ENCODE measurements at regions not wholly inside any gene's neighbourhood (a gene's known extent, or its start where the extent isn't known, plus 50 kb on each side); places are given as distances from the start of the nearest gene placed in this dataset.
"Not testable (repeated sequence)": the region's sequence is repeated elsewhere in the genome, so short reads cannot be mapped to it uniquely, and the experiment has no call there.

GRCh38 chr7:136290351-136290750 lies 313.2 kb upstream of the MTPN start:
- TF ChIP-seq, protein P1, sequence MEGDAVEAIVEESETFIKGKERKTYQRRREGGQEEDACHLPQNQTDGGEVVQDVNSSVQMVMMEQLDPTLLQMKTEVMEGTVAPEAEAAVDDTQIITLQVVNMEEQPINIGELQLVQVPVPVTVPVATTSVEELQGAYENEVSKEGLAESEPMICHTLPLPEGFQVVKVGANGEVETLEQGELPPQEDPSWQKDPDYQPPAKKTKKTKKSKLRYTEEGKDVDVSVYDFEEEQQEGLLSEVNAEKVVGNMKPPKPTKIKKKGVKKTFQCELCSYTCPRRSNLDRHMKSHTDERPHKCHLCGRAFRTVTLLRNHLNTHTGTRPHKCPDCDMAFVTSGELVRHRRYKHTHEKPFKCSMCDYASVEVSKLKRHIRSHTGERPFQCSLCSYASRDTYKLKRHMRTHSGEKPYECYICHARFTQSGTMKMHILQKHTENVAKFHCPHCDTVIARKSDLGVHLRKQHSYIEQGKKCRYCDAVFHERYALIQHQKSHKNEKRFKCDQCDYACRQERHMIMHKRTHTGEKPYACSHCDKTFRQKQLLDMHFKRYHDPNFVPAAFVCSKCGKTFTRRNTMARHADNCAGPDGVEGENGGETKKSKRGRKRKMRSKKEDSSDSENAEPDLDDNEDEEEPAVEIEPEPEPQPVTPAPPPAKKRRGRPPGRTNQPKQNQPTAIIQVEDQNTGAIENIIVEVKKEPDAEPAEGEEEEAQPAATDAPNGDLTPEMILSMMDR (IDR thresholded peaks at IDR 0.05; ENCODE audit: low read depth, low read length, missing control alignments) = no peak

GRCh38 chr7:136278057-136278456 lies 300.9 kb upstream of the MTPN start:
- TF ChIP-seq, protein P1 (IDR thresholded peaks at IDR 0.05; ENCODE audit: low read depth, low read length, missing control alignments) = no peak
- no peak for DNase-seq (ENCODE audit: extremely low read depth, low read depth)
- no peak overlapping the region for H3K4me3 ChIP-seq (replicated peaks; ENCODE audit: low read depth, low read length)

More at GRCh38 chr7:136290351-136290750, 313.2 kb upstream of the MTPN start:
- H3K4me3 ChIP-seq (replicated peaks; ENCODE audit: low read depth, low read length) = no peak overlapping the region
- DNase-seq (ENCODE audit: extremely low read depth, low read depth) = no peak

DNA sequence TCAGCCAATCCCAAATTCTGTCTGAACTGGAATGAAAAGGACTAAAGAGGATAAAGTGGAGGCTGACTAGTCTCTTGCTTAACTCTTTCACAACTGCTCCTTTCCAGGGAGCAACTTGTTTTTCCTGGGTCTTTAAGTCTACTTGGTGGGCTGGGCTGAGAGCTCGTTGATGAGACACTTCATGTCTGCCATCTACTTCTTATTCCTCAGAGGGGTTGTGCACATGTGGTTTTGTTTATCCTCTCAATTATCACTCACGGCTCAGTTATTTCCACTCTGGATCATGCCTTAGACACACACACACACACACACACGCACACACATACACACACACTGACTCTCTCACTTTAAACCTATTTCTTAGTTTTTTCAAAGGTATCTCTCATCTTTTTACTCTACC lies 298.6 kb upstream of the MTPN start:
- TF ChIP-seq, protein P1 (IDR thresholded peaks at IDR 0.05; ENCODE audit: low read depth, low read length, missing control alignments) = no peak
- DNase-seq (ENCODE audit: extremely low read depth, low read depth) = no peak
- H3K4me3 ChIP-seq (replicated peaks; ENCODE audit: low read depth, low read length) = no peak overlapping the region

DNA sequence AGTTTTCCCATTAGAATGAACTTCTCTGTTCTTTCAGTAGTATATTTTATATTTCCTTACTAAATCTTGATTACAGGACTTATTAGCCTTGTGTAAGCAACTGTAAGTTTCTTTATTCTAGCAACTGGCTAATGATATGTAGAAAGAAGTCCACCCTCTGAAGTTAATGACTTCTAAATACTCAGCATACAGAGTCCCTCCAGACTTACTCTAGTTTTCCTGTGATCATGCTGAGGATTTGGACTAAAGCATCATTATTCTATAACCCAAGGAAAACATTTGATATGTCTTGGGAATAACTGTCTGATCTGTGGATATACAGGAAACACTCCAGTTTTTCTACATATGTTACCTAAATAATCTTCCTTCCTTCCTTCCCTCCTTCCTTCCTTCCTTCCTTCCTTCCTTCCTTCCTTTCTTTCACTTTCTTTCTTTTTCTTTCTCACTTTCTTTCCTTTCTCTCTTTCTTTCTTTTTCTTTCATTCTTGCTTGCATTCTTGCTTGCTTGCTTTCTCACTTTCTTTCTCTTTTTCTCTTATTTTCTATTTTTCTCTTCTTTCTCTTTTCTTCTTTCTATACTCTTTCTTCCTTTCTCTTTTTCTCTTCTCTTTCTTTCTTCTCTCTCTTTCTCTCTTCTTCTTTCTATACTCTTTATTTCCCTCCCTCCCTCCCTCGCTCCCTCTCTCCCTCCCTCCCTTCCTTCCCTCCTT lies 297.6 kb upstream of the MTPN start:
- TF ChIP-seq, protein P1 (IDR thresholded peaks at IDR 0.05; ENCODE audit: low read depth, low read length, missing control alignments) = no peak
- H3K4me3 ChIP-seq (replicated peaks; ENCODE audit: low read depth, low read length) = no peak overlapping the region
- no peak for DNase-seq (ENCODE audit: extremely low read depth, low read depth)

DNA sequence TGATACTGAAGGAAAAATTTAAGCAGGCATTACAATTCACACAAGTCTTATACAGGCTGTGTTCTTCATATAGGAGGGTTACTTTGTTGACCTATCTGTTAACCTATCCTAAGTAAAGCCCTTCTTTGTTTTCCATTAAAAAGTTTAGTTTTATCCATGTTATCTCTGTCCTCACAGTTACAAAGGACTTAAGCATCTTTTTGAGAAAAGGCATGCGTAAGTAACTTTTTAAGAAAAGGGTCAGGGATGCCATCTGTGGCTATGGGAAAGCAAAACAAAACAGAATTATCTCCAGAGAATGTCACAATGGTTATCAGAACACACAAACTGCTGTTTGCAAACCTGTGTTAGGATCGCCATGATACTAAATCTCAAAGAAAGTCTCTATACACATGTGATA lies 295.8 kb upstream of the MTPN start:
- no peak overlapping the region for H3K4me3 ChIP-seq (replicated peaks; ENCODE audit: low read depth, low read length)
- DNase-seq (ENCODE audit: extremely low read depth, low read depth) = no peak
- TF ChIP-seq, protein P1 (IDR thresholded peaks at IDR 0.05; ENCODE audit: low read depth, low read length, missing control alignments) = no peak

DNA sequence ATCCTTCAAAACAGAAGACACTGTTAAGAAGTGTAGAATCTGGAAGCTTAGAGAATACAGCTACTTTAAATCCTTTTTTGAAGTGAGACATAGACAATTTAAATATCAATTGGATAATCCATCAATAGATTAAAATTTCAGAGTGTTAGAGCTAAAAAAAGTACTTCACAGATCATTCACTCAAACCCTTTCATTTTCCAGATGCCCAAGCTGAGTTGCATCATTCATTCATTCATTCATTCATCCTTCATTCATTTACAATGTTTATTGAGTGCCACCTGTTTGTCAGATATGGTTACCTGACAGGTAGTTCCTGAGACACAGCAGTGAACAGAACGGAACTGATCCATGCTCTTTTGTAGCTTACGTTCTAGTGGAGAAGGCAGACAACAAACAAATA lies 290.7 kb upstream of the MTPN start:
- H3K4me3 ChIP-seq (replicated peaks; ENCODE audit: low read depth, low read length) = no peak overlapping the region
- DNase-seq (ENCODE audit: extremely low read depth, low read depth) = no peak
- TF ChIP-seq, protein P1 (IDR thresholded peaks at IDR 0.05; ENCODE audit: low read depth, low read length, missing control alignments) = no peak

GRCh38 chr7:136266457-136266856 lies 289.3 kb upstream of the MTPN start:
- DNase-seq (ENCODE audit: extremely low read depth, low read depth) = no peak
- H3K4me3 ChIP-seq (replicated peaks; ENCODE audit: low read depth, low read length) = no peak overlapping the region
- TF ChIP-seq, protein P1 (IDR thresholded peaks at IDR 0.05; ENCODE audit: low read depth, low read length, missing control alignments) = no peak

- not testable (repeated sequence) for DNase-seq (ENCODE audit: extremely low read depth, low read depth); H3K4me3 ChIP-seq (replicated peaks; ENCODE audit: low read depth, low read length)
These were observed 287.1 kb upstream of the MTPN start for GRCh38 chr7:136264304-136264703.

- DNase-seq (ENCODE audit: extremely low read depth, low read depth); H3K4me3 ChIP-seq (replicated peaks; ENCODE audit: low read depth, low read length): not testable (repeated sequence)
These were observed 286.1 kb upstream of the MTPN start for GRCh38 chr7:136263112-136263860.

Data from HFF-Myc (cell line).